HFFc6 (cell line): ENCODE measurements at regions not wholly inside any gene's neighbourhood (a gene's known extent, or its start where the extent isn't known, plus 50 kb on each side); places are given as distances from the start of the nearest gene placed in this dataset.

ENCODE experiments used
- DNase-seq: peaks from one replicate; pipeline ENCODE4 v3.0.0-alpha.2; 2018
- H3K27ac Mint-ChIP-seq: 2 replicates; pipeline ENCODE4 v1.8.0; 2020; ENCODE audit warnings: mild to moderate bottlenecking, mixed read lengths
- H3K27me3 Mint-ChIP-seq: 2 replicates; pipeline ENCODE4 v1.8.0; 2021; ENCODE audit warnings: mild to moderate bottlenecking, moderate library complexity, mixed read lengths; ENCODE audit not compliant: insufficient read depth
- H3K36me3 Mint-ChIP-seq: 2 replicates; pipeline ENCODE4 v1.8.0; 2021; ENCODE audit warnings: low read depth, mixed read lengths
- H3K4me1 Mint-ChIP-seq: 2 replicates; pipeline ENCODE4 v1.8.0; 2020; ENCODE audit warnings: low read depth, mixed read lengths
- H3K4me3 Mint-ChIP-seq: 2 replicates; pipeline ENCODE4 v1.8.0; 2020; ENCODE audit warnings: mild to moderate bottlenecking, moderate library complexity, mixed read lengths
- H3K9me3 Mint-ChIP-seq: 2 replicates; pipeline ENCODE4 v1.8.0; 2020; ENCODE audit warnings: mild to moderate bottlenecking, mixed read lengths
- TF ChIP-seq, protein P1 (sequence below): fragments of 200-600 bp; sonication (generic); IDR thresholded peaks from 2 replicates; pipeline ENCODE4 v1.5.0; 2021; ENCODE audit warnings: antibody characterized with exemption, mild to moderate bottlenecking

DNA sequence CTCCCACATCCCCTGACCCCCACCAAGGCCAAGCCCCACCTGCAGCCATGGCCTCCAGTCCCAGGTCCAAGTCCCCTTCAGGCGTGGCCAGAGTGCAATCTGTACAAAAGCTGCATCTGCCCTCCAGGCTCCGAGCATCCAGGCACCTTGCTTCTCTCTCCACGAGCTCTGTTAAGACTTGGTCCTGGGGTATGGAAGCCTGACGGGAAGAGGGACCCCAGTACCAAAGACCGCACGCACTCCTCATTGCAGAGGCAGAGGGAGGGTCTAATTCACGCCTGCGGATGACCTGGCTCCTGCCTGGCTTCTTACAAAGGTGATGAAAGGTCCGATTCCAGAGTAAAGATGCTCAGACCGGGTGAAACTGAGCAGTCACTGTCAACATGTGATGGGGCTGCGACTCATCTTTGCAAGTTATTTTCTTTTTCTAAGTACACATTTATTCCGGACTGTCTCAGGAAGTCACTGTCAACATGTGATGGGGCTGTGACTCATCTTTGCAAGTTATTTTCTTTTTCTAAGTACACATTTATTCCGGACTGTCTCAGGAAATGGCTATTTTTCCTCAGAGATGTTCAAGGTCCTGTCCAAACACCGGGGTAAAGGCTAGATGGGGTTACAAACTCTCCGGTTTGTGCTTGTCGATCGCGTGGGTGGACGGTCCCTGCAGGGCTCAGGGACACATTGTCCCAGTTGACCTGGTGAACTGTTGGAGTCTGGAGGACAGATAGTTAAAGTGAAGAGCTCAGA, 252.0 kb upstream of the IRX4 start:
- TF ChIP-seq, protein P1, sequence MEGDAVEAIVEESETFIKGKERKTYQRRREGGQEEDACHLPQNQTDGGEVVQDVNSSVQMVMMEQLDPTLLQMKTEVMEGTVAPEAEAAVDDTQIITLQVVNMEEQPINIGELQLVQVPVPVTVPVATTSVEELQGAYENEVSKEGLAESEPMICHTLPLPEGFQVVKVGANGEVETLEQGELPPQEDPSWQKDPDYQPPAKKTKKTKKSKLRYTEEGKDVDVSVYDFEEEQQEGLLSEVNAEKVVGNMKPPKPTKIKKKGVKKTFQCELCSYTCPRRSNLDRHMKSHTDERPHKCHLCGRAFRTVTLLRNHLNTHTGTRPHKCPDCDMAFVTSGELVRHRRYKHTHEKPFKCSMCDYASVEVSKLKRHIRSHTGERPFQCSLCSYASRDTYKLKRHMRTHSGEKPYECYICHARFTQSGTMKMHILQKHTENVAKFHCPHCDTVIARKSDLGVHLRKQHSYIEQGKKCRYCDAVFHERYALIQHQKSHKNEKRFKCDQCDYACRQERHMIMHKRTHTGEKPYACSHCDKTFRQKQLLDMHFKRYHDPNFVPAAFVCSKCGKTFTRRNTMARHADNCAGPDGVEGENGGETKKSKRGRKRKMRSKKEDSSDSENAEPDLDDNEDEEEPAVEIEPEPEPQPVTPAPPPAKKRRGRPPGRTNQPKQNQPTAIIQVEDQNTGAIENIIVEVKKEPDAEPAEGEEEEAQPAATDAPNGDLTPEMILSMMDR: no peak
- H3K27me3 Mint-ChIP-seq: 0 out of 2 replicates have a peak, but pooled peaks cover 4% of the 10 kb centered on the region
- DNase-seq: no peak
- peaks cover 60% of the 10 kb centered on the region for H3K9me3 Mint-ChIP-seq
- no peaks in the 10 kb centered on the region for H3K4me1 Mint-ChIP-seq
- H3K27ac Mint-ChIP-seq: no peak overlapping the region
- H3K4me3 Mint-ChIP-seq: no peak overlapping the region
- H3K36me3 Mint-ChIP-seq: peaks cover 12% of the 10 kb centered on the region

DNA sequence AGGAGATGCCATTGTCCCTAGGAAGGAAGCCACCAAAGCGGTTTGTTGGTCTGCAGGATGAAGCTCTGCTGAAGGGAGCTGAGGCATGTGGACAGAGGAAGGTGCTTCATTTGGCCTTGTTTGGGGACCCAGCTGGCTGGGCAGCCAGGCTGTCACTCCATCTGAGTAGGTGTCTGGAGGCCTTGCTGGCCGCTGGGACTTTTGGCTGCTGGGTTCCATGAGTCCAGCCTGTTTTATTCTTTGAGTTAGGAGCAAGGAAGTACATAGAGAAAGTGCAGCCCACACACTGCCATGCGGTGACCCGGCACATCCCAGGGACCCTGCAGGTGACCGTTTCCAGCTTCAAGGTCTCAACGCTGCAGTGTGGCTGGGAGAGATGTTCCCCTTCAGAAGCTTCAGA, 251.2 kb upstream of the IRX4 start:
- no peak overlapping the region for H3K27ac Mint-ChIP-seq
- H3K27me3 Mint-ChIP-seq: 0 out of 2 replicates have a peak, but pooled peaks cover 4% of the 10 kb centered on the region
- no peak overlapping the region for H3K4me3 Mint-ChIP-seq
- H3K4me1 Mint-ChIP-seq: no peaks in the 10 kb centered on the region
- peaks cover 12% of the 10 kb centered on the region for H3K36me3 Mint-ChIP-seq
- TF ChIP-seq, protein P1: no peak
- H3K9me3 Mint-ChIP-seq: peaks cover 56% of the 10 kb centered on the region
- no peak for DNase-seq

DNA sequence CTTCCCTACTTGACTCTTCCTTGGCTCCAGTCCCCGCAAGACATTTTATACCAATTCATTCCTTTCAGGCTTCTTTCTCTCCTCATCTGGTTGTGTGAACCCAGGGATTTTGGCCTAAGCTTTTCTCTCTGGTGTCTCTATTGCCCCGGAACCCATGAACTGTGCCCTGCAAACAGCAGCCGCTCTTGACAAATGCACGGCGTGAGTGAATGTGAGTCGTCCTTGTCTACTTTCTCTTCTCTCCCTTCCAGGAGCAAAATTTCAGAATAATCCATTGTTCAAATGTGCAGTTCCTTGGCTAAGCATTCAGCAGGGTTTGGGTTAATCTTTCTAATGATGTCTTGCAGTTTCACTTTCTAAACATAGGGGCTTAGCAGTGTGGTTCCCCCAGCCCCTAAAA, 250.4 kb upstream of the IRX4 start:
- Mint-ChIP-seq H3K27ac (no peak overlapping the region), H3K27me3 (0 out of 2 replicates have a peak, but pooled peaks cover 4% of the 10 kb centered on the region), H3K4me3 (no peak overlapping the region), H3K9me3 (peaks cover 52% of the 10 kb centered on the region), H3K36me3 (peaks cover 12% of the 10 kb centered on the region), H3K4me1 (no peaks in the 10 kb centered on the region)
- TF ChIP-seq, protein P1: no peak
- DNase-seq: no peak

DNA sequence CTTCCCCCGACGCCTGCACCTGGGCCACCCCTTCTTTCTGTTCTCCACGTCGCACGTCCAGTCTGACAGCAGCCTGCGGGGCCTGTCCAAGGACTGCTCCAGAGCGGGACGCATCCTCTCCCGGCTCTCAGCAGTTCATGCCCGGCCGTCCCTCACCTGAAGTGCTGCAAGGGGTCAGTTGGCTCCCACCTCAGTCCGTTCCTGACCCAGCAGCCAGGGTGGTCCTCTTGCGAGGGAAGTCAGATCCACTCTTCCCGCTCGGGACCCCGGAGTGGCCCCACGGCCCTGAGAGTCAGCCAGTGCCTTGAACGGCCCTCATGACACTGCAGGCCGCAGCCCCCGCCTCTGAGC, 249.7 kb upstream of the IRX4 start:
- no peak overlapping the region for H3K27ac Mint-ChIP-seq
- H3K9me3 Mint-ChIP-seq: peaks cover 52% of the 10 kb centered on the region
- H3K27me3 Mint-ChIP-seq: 0 out of 2 replicates have a peak, but pooled peaks cover 4% of the 10 kb centered on the region
- no peak for DNase-seq
- H3K4me3 Mint-ChIP-seq: no peak overlapping the region
- TF ChIP-seq, protein P1: no peak
- H3K36me3 Mint-ChIP-seq: peaks cover 12% of the 10 kb centered on the region
- H3K4me1 Mint-ChIP-seq: no peaks in the 10 kb centered on the region

- TF ChIP-seq, protein P1: no peak
Measured at GRCh38 chr5:2131826-2132496, 249.2 kb upstream of the IRX4 start.

More at GRCh38 chr5:2131826-2132496, 249.2 kb upstream of the IRX4 start:
- peaks cover 49% of the 10 kb centered on the region for H3K9me3 Mint-ChIP-seq
- H3K27me3 Mint-ChIP-seq: 0 out of 2 replicates have a peak, but pooled peaks cover 4% of the 10 kb centered on the region
- peaks cover 12% of the 10 kb centered on the region for H3K36me3 Mint-ChIP-seq
- no peak overlapping the region for H3K4me3 Mint-ChIP-seq
- no peak for DNase-seq
- no peak overlapping the region for H3K27ac Mint-ChIP-seq
- H3K4me1 Mint-ChIP-seq: no peaks in the 10 kb centered on the region
